CD4-positive, alpha-beta T cell treated with Interferon alpha-2 for 1 hour (primary cell): ENCODE measurements at regions not wholly inside any gene's neighbourhood (a gene's known extent, or its start where the extent isn't known, plus 50 kb on each side); places are given as distances from the start of the nearest gene placed in this dataset.

Source experiments
- DNase-seq, 2 donors: peaks; one replicate each; pipeline ENCODE4 v3.0.0-alpha.2; 2020 to 2022

DNA sequence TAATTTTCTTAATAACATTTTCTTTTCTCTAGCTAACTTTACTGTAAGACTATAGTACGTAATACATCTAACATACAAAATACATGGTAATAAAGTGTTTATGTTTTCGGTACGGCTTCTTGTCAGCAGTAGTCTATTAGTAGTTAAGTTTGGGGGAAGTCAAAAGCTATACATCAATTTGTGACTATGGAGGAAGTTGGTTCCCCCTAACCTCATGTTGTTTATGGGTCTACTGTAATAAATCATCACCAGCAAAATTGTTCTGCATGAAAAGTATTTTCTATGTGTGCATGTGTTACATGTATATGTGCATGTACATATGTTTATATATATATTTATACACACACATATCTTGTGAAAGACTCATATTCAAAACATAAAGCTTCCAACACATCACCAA lies 303.0 kb downstream of the TRIB2 start:
- no peak for DNase-seq

GRCh38 chr2:13020469-13020868 lies 303.7 kb downstream of the TRIB2 start:
- no peak for DNase-seq

GRCh38 chr2:13021470-13021957 lies 304.8 kb downstream of the TRIB2 start:
- no peak for DNase-seq

GRCh38 chr2:13030606-13031005 lies 313.9 kb downstream of the TRIB2 start:
- no peak for DNase-seq

DNA sequence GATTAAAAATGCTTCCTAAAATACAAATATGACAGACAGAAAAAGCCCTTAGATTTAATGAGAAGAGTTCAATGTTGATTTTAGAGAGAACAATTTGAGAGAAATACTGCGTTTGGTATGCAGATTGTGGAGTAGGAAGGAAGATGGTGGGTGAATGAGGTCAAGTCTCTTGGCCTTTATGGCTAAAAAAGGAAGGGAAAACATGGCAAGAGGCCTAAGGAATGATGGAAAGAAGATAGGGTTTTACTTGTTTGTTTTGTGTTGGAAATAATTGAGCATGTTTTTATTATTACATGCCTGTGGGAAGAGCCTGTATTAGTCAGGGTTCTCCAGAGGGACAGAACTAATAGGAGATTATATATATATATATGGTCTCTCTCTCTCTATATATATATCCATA lies 318.1 kb downstream of the TRIB2 start:
- DNase-seq = no peak

DNA sequence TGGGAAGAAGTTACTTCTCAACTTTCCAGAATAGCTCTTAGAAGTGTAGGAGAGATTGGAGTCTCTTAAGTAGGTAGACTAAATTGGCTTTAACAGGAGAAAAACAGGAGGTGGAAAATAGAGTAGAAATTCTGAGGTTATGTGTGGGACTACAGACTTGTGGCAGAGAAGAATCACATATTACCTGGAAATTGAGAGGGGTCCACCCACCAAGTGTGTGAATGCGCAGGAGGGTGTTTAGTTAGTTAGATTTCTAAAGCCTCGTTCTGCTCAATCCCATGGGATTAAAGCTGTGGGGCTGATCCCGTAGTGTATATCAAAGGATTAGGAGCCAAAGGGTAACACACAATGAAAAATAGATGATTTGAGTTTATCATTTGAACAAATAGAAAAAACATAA lies 319.1 kb downstream of the TRIB2 start:
- no peak for DNase-seq

- no peak for DNase-seq
Measured at GRCh38 chr2:13040043-13040442, 323.3 kb downstream of the TRIB2 start.

- DNase-seq = no peak
Measured at GRCh38 chr2:13046557-13047165, 329.9 kb downstream of the TRIB2 start.

- DNase-seq = no peak
Measured at GRCh38 chr2:13050764-13051163, 334.0 kb downstream of the TRIB2 start.

DNA sequence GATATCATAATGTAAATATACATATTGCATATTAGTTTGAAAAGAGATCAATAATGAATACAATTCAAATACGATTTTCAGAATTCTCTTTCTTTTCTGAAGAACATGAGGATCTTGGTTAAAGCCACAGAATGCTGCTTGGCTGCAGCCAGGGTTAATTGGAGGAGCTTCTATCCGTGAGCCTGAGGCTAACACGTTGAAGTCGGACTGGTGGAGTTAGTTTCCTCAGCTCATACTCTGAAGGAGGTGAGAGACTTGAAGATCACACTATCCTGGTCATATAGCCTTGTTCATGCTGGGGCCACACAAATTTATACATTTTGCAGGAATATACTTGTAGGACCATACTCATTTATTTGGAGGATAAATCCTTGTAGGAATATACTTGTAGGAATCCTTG lies 335.8 kb downstream of the TRIB2 start:
- DNase-seq = no peak

DNA sequence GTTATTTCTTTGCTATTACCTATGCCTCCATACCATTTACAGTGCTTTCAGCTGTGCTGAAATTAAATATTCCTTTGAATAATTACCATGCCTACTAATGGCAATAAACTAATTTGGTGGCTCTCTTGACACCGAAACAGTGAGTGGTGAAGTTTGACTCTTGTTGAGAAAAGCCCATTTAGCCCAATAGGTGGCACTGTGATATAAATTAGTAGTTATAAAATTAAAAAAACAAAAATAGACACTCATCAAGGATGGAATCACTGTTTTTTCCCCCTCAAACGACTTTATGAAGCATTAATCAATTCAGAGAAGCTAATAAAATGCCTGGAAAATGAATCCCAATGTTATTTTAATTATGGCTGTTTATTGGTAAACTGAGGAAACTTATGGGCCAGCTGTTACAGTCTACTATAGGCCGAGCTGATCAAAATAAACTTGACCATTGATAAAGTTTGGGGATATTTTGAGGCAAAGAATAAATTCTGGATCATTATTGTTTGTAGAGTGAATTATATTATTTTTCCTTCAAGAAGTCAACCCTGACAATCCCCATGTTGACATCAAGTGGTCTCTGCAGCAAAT lies 339.6 kb downstream of the TRIB2 start:
- no peak for DNase-seq

DNA sequence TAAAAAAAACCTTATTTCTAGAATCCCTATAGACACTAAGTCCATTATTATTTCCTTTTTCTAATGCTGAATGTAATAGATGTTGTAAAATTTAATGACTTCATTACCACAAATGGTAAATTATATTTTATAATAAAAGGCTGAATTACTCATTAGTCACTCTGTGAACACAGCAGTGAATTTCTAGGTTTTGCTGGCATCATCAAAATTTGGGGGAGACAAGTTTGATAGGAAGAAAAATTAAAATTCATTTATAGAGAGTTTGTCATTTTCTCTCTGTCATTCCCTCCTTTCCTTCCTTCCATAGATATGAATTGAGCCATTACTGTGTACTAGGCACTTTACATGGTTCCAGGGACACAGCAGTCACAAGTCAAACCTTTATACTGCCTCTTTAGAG lies 340.9 kb downstream of the TRIB2 start:
- no peak for DNase-seq

- DNase-seq = no peak
Measured at GRCh38 chr2:13066676-13067075, 349.9 kb downstream of the TRIB2 start.

- DNase-seq = no peak
Measured at GRCh38 chr2:13067508-13067907, 350.8 kb downstream of the TRIB2 start.

GRCh38 chr2:13089971-13090370 lies 373.2 kb downstream of the TRIB2 start:
- no peak for DNase-seq

DNA sequence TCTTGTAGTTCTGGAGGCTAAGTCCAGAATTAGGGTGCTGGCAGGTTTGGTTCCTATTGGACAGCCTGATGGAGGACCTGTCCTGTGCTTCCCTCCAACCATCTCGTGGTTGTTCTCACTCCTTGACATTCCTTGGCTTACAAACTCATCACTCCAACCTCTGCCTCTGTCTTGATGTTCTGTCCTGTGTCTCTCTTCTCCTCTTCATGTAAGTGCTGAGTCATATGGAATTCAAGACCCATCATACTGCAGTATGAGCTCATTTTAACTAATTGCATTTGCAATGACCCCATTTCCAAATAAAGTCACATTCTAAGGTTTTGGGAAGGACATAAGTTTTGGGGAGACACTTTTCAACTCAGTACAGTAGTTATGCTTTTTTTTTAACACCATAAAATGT lies 374.7 kb downstream of the TRIB2 start:
- no peak for DNase-seq

- no peak for DNase-seq
Measured at GRCh38 chr2:13091861-13092378, 375.2 kb downstream of the TRIB2 start.

DNA sequence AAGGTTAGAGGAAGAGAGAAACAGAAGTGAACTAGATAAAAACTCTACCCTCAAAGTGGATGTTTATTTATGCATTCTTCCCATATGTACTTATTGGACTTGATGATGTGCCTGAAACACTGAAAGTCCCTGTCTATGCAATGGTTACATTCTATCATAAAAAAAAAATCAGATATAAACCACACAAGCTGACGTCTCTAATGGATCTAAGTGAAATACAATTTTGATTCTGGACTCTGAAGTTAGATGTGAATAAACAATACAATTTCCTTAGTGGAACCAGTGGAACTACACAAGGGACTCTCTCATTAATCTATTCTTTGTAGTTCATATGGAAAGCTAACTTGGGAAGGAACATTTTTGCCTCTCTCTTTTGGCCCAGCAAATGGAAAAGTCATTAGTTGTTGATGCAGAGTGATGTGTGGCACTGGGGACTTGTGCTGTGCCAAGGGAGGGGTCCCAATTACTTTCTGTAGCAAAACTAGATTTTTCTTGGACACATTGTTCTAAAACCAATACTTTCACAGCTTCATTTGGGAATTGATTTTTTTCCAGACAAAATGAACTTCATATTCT lies 376.8 kb downstream of the TRIB2 start:
- DNase-seq = no peak

GRCh38 chr2:13102397-13103063 lies 385.8 kb downstream of the TRIB2 start:
- DNase-seq = no peak

GRCh38 chr2:13103151-13103550 lies 386.4 kb downstream of the TRIB2 start:
- no peak for DNase-seq

GRCh38 chr2:13103778-13104493 lies 387.2 kb downstream of the TRIB2 start:
- no peak for DNase-seq

DNA sequence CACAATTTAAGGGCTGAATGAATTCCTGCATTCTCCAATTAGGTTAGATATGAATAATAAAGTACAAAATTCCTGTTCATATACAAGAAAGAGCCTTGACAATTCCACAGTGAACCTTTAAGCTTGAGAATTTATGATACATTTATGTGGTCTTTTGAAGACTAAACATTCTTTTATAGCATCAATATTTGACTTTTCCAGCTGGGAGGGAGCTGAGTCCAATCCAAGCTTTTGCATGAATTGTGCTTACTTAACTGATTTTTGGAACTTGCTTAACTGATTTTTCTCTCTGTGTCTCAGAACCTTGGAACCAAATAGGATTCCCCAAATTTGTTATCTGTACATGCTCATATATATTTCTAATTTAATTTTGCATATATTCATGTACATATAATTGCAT lies 388.0 kb downstream of the TRIB2 start:
- DNase-seq = no peak

DNA sequence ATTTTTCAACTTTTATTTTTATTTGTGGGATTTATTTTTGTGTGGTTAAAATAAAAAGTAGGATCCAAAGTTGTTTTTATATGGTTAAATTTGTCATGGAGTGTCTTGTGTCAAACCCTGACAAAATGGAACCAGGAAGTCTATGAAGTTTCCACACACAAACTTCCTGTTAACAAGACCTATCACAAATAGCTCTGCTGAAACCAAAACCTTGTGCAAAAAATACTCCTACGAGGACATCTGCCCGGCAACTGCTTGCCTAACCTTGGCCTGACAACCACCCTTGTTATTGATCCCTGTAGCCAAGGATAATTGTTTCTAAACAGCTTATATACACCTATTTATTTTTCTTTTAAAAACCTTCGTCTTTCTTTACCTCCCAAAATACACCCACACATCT lies 389.6 kb downstream of the TRIB2 start:
- no peak for DNase-seq
